ENCODE measurements at regions not wholly inside any gene's neighbourhood (a gene's known extent, or its start where the extent isn't known, plus 50 kb on each side); places are given as distances from the start of the nearest gene placed in this dataset.

GRCh38 chr1:90494748-90495282 is 222.3 kb downstream of the BARHL2 start:
- no peaks in the 10 kb centered on the region for H3K27me3 ChIP-seq (ENCODE audit: insufficient read depth, low read length)
- no peaks in the 10 kb centered on the region for H3K79me2 ChIP-seq (ENCODE audit: insufficient read depth, low read length)
- H3K18ac ChIP-seq (ENCODE audit: insufficient read length, low read depth, low read length), result no peak overlapping the region
- peaks cover 2% of the 10 kb centered on the region for H3K27me3 Mint-ChIP-seq (ENCODE audit: low read depth)
- H2BK12ac ChIP-seq (ENCODE audit: insufficient read length, low read depth, low read length), result no peak overlapping the region
- no peak overlapping the region for H2BK20ac ChIP-seq (ENCODE audit: low read depth, low read length, poor library complexity, severe bottlenecking)
- H4K91ac ChIP-seq (ENCODE audit: insufficient read length, low read depth, low read length), result no peak overlapping the region
- no peak overlapping the region for H3K4me3 Mint-ChIP-seq
- H4K8ac ChIP-seq (replicated peaks; ENCODE audit: insufficient read length, low read depth, low read length), result no peak overlapping the region
- no peak overlapping the region for H3K14ac ChIP-seq (ENCODE audit: insufficient read depth, low read length)
- H2BK15ac ChIP-seq (ENCODE audit: low read depth, low read length), result no peak overlapping the region
- WGBS (ENCODE audit: extremely low coverage, insufficient read length, low lambda C conversion rate), result no CpG with 5 or more reads among the region's 11 CpGs
- H3K27ac Mint-ChIP-seq, result no peak overlapping the region; a peak in 1 of 7 replicates
- H3K23me2 ChIP-seq (ENCODE audit: insufficient read length, low read depth, low read length, poor library complexity, severe bottlenecking), result no peaks in the 10 kb centered on the region
- H2AK5ac ChIP-seq (ENCODE audit: insufficient read length, low read length), result no peak overlapping the region
- peaks cover 0 to 3% (median 0%) of the 10 kb centered on the region in 3 experiments; a peak in 1 of 7 replicates for H3K36me3 Mint-ChIP-seq (ENCODE audit: insufficient read depth in 1 of 3, low read depth in 3 of 3)
- no peak overlapping the region for H2BK120ac ChIP-seq (ENCODE audit: low read depth, low read length, poor library complexity, severe bottlenecking)
- TF ChIP-seq CTCF (conservative IDR thresholded peaks at IDR 0.05), result no peak
- no peaks in the 10 kb centered on the region for H3K9me3 Mint-ChIP-seq
- no peak overlapping the region for H3T11ph ChIP-seq (ENCODE audit: low read length)
- H3K4me1 ChIP-seq (ENCODE audit: insufficient read depth, low read length), result peaks cover 7% of the 10 kb centered on the region
- H2AFZ ChIP-seq (ENCODE audit: low read length), result no peak overlapping the region
- no peak overlapping the region for H3K27ac ChIP-seq (ENCODE audit: insufficient read length, low read depth, low read length)
- H3K9ac ChIP-seq (ENCODE audit: extremely low read depth, insufficient read length, low read length), result no peak overlapping the region
- H3K4me2 ChIP-seq (ENCODE audit: insufficient read depth, insufficient read length, low read length), result no peak overlapping the region
- no peaks in the 10 kb centered on the region for H3K9me3 ChIP-seq (ENCODE audit: control insufficient read depth, low read depth, low read length)
- H3K4ac ChIP-seq (ENCODE audit: low read depth, low read length), result no peak overlapping the region
- H3K23ac ChIP-seq (ENCODE audit: insufficient read length, low read depth, low read length), result no peak overlapping the region
- DNase-seq, result no peak
- peaks cover 30 to 32% of the 10 kb centered on the region in 2 experiments for H3K4me1 Mint-ChIP-seq
- H4K5ac ChIP-seq (ENCODE audit: insufficient read length, low read depth, low read length), result no peak overlapping the region
- no peaks in the 10 kb centered on the region for H4K20me1 ChIP-seq (ENCODE audit: control insufficient read depth, insufficient read depth, insufficient read length)
- H3K56ac ChIP-seq (ENCODE audit: insufficient read length, low read depth, low read length), result no peak overlapping the region
- H3K79me1 ChIP-seq (ENCODE audit: insufficient read depth, low read depth, low read length, poor library complexity, severe bottlenecking), result no peaks in the 10 kb centered on the region
- H2BK5ac ChIP-seq (ENCODE audit: insufficient read length, low read length), result no peak overlapping the region
